AG09309 (cell line): ENCODE measurements at regions not wholly inside any gene's neighbourhood (a gene's known extent, or its start where the extent isn't known, plus 50 kb on each side); places are given as distances from the start of the nearest gene placed in this dataset.

ENCODE experiments used
- DNase-seq: peaks from one replicate; pipeline ENCODE4 v3.0.0-alpha.2; 2010; ENCODE audit warnings: low read depth
- H3K4me3 ChIP-seq: 2 replicates; pipeline ENCODE4 v1.5.1; 2011; ENCODE audit warnings: mild to moderate bottlenecking, low read depth, low read length, moderate library complexity; ENCODE audit not compliant: control insufficient read depth
- TF ChIP-seq, protein P1 (sequence below): IDR thresholded peaks from 2 replicates; pipeline ENCODE4 v1.5.1; 2011; ENCODE audit warnings: mild to moderate bottlenecking, low read depth, low read length, inconsistent platforms; ENCODE audit not compliant: insufficient read depth, control insufficient read depth; ENCODE audit errors: missing control alignments

- DNase-seq: no peak
- H3K4me3 ChIP-seq: no peak overlapping the region
- TF ChIP-seq, protein P1, sequence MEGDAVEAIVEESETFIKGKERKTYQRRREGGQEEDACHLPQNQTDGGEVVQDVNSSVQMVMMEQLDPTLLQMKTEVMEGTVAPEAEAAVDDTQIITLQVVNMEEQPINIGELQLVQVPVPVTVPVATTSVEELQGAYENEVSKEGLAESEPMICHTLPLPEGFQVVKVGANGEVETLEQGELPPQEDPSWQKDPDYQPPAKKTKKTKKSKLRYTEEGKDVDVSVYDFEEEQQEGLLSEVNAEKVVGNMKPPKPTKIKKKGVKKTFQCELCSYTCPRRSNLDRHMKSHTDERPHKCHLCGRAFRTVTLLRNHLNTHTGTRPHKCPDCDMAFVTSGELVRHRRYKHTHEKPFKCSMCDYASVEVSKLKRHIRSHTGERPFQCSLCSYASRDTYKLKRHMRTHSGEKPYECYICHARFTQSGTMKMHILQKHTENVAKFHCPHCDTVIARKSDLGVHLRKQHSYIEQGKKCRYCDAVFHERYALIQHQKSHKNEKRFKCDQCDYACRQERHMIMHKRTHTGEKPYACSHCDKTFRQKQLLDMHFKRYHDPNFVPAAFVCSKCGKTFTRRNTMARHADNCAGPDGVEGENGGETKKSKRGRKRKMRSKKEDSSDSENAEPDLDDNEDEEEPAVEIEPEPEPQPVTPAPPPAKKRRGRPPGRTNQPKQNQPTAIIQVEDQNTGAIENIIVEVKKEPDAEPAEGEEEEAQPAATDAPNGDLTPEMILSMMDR: no peak
Observed at GRCh38 chr12:92341065-92341668, 195.5 kb upstream of the BTG1 start.

- TF ChIP-seq, protein P1: no peak
- no peak overlapping the region for H3K4me3 ChIP-seq
- no peak for DNase-seq
Observed at GRCh38 chr12:92340441-92341064, 194.9 kb upstream of the BTG1 start.

DNA sequence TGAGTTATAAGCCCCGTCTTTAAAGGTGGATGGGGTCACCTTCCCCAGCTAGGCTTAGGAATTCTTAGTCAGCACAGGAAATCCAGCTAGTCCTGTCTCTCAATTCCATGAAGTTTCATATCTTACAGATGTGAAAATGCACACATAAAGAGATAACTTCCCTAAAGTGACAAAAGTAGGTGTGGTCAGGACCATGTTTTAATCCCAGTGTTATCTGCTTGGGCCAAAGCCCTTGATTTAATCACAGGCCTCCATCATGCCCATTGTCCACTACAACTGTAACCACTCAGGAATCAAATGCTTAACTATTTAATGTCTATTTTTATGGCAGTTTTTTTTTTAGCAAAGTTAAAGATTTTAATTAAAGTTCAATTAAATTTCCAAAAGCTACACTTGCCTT lies 194.4 kb upstream of the BTG1 start:
- no peak overlapping the region for H3K4me3 ChIP-seq
- no peak for DNase-seq
- TF ChIP-seq, protein P1: no peak

- TF ChIP-seq, protein P1: no peak
- no peak overlapping the region for H3K4me3 ChIP-seq
- DNase-seq: no peak
Observed at GRCh38 chr12:92339198-92339821, 193.7 kb upstream of the BTG1 start.

- DNase-seq: no peak
- TF ChIP-seq, protein P1: no peak
- H3K4me3 ChIP-seq: no peak overlapping the region
Observed at GRCh38 chr12:92338671-92339070, 193.0 kb upstream of the BTG1 start.

GRCh38 chr12:92338102-92338501 lies 192.5 kb upstream of the BTG1 start:
- H3K4me3 ChIP-seq: no peak overlapping the region
- no peak for DNase-seq
- TF ChIP-seq, protein P1: no peak
